HG03139 (cell line): ENCODE measurements at regions not wholly inside any gene's neighbourhood (a gene's known extent, or its start where the extent isn't known, plus 50 kb on each side); places are given as distances from the start of the nearest gene placed in this dataset.
"Not testable (repeated sequence)": the region's sequence is repeated elsewhere in the genome, so short reads cannot be mapped to it uniquely, and the experiment has no call there.

ENCODE experiments used
- ATAC-seq: cut with Tn5 transposase; IDR thresholded peaks from one replicate; pipeline ENCODE4 v1.9.1; 2021; ENCODE audit not compliant: unreplicated experiment

DNA sequence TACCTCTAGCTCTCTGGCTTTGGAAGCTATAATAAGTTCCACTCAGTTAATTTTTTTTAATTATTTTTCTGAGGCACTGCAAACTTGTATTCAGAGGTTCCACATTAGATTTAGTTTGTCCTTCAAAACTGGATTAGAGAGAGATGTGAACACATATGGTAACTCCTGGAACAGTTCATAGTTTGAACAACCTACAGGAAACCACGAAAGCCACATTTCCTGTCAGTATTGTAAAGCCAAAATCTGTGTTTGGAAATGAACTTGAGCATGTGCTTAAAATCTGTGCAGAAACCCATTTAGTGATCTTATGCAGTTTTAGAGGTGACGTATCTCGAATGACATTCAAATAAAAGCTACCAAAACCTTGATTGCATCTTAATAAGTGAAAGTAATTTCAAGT, 1952.0 kb downstream of the OLFM4 start:
- no peak for ATAC-seq

GRCh38 chr13:54989418-54989817, 1960.8 kb downstream of the OLFM4 start:
- no peak for ATAC-seq

DNA sequence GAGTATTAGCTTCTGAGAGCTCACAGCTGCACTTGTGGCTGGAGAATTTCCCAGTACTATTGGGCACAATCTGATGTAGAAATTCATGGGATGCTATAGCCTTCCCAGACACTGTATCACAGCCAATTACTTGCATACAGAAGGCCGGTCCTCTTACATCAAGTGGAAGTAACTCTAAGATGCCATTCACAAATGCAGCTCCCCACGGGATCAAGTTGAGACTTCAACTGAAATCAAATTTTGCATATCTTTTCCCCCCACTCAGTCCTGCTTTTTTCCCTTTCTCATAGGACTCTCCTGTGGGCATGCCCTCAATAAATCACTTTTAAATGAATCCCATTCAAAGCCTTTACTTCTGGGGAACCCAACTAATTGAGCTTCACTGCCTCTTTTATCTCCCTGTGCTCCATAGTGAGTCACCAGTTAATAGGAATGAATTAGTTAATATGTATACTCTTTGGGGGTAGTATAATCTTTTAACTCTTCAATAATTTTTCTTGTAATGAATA, 1970.8 kb downstream of the OLFM4 start:
- no peak for ATAC-seq

GRCh38 chr13:55000043-55000442, 1971.4 kb downstream of the OLFM4 start:
- no peak for ATAC-seq

DNA sequence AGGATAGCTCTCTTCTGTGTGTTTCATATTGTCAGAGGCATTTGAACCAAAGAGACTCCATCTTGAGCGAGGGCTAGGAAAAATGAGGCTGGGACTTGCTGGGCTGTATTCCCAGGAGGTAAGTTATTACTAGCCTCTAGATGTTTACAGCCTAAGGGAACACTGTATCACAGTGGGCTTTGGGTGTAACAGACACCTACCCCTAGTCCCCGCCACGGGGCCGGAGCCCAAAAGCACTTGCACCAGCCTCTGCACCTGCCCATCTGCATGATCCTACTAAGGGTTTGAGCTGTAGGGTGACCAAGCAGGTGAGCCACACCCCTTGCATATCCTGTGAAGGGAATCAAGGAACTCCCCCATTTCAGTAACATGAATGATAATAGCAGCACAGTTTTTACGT, 1972.2 kb downstream of the OLFM4 start:
- no peak for ATAC-seq

GRCh38 chr13:55001881-55002280, 1973.3 kb downstream of the OLFM4 start:
- no peak for ATAC-seq

- no peak for ATAC-seq
These were observed 1979.1 kb downstream of the OLFM4 start for GRCh38 chr13:55007681-55008080.

DNA sequence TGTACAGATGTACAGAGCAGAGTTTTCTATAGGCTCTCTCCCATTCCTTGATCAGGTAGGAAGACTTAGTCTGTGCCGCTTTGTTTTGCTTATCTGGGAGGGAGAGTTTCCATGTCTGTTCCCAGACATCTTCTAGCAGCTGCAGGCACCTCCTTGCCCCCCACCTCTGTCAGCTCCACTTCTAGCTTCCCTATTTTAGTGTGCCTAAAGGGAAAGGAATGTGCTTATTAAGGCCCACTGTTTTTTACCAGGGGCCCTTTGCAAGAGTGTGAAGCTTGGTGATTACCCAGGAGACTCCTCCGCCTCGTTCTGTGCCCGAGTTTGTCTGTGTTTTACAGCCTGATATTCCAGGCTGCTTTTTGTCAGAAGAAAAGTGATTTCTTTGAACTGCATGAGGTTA, 1984.4 kb downstream of the OLFM4 start:
- no peak for ATAC-seq

GRCh38 chr13:55029280-55029679, 2000.7 kb downstream of the OLFM4 start:
- no peak for ATAC-seq

- ATAC-seq, result no peak
These were observed 2009.6 kb downstream of the OLFM4 start for GRCh38 chr13:55038230-55038629.

GRCh38 chr13:55053891-55054550, 2025.4 kb downstream of the OLFM4 start:
- ATAC-seq, result not testable (repeated sequence)

DNA sequence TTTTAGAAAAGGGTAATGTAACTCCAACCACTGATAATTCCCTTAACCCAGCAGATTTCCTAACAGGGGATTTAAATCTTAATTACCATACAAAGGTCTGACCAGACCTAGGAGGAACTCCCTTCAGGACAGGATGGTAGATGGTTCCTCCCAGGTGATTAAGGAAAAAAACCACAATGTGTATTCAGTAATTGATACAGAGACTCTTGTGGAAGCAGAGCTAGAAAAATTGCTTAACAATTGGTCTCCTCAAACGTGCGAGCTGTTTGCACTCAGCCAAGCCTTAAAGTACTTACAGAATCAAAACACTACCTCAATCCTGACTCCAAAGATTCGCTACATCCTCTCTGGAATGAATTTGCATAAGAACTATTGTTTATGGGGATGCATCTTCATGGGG, 2027.1 kb downstream of the OLFM4 start:
- not testable (repeated sequence) for ATAC-seq

- ATAC-seq, result no peak
These were observed 2034.0 kb downstream of the OLFM4 start for GRCh38 chr13:55062662-55063061.

- no peak for ATAC-seq
These were observed 2039.3 kb downstream of the OLFM4 start for GRCh38 chr13:55067946-55068345.

GRCh38 chr13:55069746-55070145, 2041.1 kb downstream of the OLFM4 start:
- ATAC-seq, result no peak

DNA sequence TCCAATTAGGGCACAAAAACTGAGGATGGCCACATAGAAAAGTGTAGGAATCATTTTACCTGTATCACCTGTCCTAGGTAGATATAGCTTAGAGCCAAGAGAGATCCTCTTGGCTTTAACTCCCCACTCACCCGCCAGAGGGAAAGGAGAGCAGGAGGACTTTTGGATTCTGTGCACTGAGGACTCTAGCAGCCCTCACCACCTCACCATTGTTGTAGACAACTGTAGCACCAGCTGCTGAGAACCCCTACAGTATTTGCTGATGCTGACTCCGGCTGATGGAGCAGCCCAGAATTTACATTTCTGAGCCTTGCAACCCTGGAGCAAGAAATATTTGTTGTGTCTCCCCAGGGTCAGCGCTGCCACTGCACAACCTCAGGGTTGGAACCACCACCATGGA, 2044.4 kb downstream of the OLFM4 start:
- no peak for ATAC-seq

- no peak for ATAC-seq
These were observed 2056.0 kb downstream of the OLFM4 start for GRCh38 chr13:55084630-55085029.

GRCh38 chr13:55087085-55087484, 2053.6 kb upstream of the PRR20A start:
- no peak for ATAC-seq

GRCh38 chr13:55090612-55091011, 2050.1 kb upstream of the PRR20A start:
- no peak for ATAC-seq

GRCh38 chr13:55091172-55091571, 2049.5 kb upstream of the PRR20A start:
- no peak for ATAC-seq

GRCh38 chr13:55106509-55106908, 2034.2 kb upstream of the PRR20A start:
- ATAC-seq, result no peak

DNA sequence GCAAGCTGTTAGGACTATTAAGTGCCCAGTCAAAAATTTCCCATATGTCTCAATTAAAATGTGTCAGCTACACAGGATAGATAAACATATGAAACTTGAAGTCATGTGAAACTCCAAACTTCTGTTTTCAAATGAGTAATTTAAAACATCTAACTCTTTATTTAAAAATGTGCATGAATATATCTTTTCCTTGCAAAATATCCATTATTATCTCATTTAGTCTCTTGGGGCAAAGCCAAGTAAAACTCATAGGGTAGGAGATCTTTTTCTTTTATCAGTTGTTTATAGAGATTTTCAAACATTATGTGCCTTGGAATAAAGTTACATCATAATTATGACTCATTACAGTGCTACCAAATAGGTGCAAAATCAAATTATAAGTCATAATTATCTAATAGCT, 2020.1 kb upstream of the PRR20A start:
- no peak for ATAC-seq

DNA sequence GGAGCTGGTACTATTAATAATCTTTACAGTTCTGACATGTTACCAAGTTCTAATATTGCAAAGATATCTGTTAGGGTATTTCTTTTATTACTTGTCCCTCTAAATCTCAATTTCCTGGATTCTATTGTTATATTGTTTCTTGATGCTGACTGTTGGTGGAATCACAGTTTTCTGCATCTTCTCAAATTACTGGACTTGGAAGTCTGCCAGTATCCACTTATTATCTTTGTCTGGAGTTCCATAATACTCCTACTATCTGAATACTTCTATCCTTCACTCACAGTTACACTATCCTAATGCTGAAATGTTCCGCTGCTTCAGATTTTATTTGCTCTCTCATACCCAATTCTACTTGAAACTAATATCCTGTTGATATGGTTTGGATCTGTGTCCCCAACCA, 1985.7 kb upstream of the PRR20A start:
- ATAC-seq, result no peak
